Thoracic aorta (tissue), 2 donors: ENCODE measurements at regions not wholly inside any gene's neighbourhood (a gene's known extent, or its start where the extent isn't known, plus 50 kb on each side); places are given as distances from the start of the nearest gene placed in this dataset.
"Not testable (repeated sequence)": the region's sequence is repeated elsewhere in the genome, so short reads cannot be mapped to it uniquely, and the experiment has no call there.

Source experiments
- ATAC-seq: fragments of 150-250 bp; one replicate; pipeline ENCODE4 v1.8.0; 2017; ENCODE audit warnings: low read depth; ENCODE audit not compliant: insufficient number of reproducible peaks, low FRiP score
- DNase-seq: peaks from one replicate; pipeline ENCODE4 v3.0.0-alpha.2; 2020; ENCODE audit warnings: low spot score
- H3K27ac ChIP-seq, 2 donors: fragments of 200-600 bp; sonication (generic); 1 replicate in 1 of 2; 2 replicates in 1 of 2; pipeline ENCODE4 v1.5.1; 2016; ENCODE audit warnings: mild to moderate bottlenecking in 2 of 2, moderate library complexity in 2 of 2
- H3K27me3 ChIP-seq: fragments of 200-600 bp; sonication (generic); replicated peaks from 2 replicates; pipeline ENCODE4 v1.6.0; 2016; ENCODE audit warnings: mild to moderate bottlenecking; ENCODE audit not compliant: insufficient read depth
- H3K36me3 ChIP-seq: fragments of 200-600 bp; sonication (generic); one replicate; pipeline ENCODE4 v1.5.1; 2016
- H3K4me1 ChIP-seq, 2 donors: fragments of 200-600 bp; sonication (generic); 1 replicate in 1 of 2; 2 replicates in 1 of 2; pipeline versions ENCODE4 v1.5.1 to v1.6.0; 2016; ENCODE audit warnings: low read depth in 2 of 2, mild to moderate bottlenecking in 1 of 2; ENCODE audit not compliant: control insufficient read depth in 1 of 2
- H3K4me3 ChIP-seq: fragments of 200-600 bp; sonication (generic); 2 replicates; pipeline ENCODE4 v1.5.1; 2016; ENCODE audit warnings: mild to moderate bottlenecking
- H3K9me3 ChIP-seq: fragments of 200-600 bp; sonication (generic); 2 replicates; pipeline ENCODE4 v1.5.1; 2016
- TF ChIP-seq, protein P1 (sequence below): fragments of 200-600 bp; sonication (generic); IDR thresholded peaks from one replicate; pipeline ENCODE4 v1.5.1; 2019; ENCODE audit warnings: antibody characterized with exemption

DNA sequence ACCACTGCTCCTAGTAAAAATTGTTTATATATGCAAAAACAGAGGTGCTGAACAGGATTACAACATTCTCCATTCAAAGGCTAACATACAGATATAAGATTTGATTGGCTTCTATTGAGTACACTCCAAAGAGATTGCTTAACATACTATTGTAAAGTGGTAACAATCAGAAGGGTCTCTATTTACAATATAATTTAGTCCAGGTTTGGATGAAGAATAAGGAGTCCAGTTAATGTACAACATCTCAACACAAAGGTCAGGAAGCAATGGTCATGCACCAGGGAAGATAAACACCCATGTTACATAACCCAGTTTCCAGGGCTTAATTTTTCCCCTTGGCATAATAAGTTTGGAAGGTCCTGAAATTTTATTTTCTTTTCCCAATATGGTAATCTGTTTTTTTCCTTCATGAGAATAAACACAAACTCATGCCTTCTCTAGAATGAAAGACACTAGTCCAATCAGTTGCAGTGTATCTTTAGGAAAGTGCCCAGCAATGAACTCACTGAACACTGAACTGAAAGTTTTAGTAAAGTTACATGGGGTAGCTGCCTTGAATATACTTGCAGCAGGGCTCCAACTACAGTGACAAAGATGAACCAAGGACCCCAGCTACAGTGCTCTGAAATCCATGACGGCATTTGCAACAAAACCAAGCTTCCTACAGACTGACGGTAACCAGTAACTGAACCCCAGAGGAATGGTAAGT, 255.3 kb upstream of the GJE1 start:
- TF ChIP-seq, protein P1, sequence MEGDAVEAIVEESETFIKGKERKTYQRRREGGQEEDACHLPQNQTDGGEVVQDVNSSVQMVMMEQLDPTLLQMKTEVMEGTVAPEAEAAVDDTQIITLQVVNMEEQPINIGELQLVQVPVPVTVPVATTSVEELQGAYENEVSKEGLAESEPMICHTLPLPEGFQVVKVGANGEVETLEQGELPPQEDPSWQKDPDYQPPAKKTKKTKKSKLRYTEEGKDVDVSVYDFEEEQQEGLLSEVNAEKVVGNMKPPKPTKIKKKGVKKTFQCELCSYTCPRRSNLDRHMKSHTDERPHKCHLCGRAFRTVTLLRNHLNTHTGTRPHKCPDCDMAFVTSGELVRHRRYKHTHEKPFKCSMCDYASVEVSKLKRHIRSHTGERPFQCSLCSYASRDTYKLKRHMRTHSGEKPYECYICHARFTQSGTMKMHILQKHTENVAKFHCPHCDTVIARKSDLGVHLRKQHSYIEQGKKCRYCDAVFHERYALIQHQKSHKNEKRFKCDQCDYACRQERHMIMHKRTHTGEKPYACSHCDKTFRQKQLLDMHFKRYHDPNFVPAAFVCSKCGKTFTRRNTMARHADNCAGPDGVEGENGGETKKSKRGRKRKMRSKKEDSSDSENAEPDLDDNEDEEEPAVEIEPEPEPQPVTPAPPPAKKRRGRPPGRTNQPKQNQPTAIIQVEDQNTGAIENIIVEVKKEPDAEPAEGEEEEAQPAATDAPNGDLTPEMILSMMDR = no peak
- Histone ChIP-seq H3K27me3 (no peaks in the 10 kb centered on the region), H3K27ac (no peak overlapping the region), H3K4me3 (no peak overlapping the region), H3K36me3 (no peaks in the 10 kb centered on the region), H3K9me3 (no peaks in the 10 kb centered on the region), H3K4me1 (no peaks in the 10 kb centered on the region)
- no peak for DNase-seq
- ATAC-seq = no peak

DNA sequence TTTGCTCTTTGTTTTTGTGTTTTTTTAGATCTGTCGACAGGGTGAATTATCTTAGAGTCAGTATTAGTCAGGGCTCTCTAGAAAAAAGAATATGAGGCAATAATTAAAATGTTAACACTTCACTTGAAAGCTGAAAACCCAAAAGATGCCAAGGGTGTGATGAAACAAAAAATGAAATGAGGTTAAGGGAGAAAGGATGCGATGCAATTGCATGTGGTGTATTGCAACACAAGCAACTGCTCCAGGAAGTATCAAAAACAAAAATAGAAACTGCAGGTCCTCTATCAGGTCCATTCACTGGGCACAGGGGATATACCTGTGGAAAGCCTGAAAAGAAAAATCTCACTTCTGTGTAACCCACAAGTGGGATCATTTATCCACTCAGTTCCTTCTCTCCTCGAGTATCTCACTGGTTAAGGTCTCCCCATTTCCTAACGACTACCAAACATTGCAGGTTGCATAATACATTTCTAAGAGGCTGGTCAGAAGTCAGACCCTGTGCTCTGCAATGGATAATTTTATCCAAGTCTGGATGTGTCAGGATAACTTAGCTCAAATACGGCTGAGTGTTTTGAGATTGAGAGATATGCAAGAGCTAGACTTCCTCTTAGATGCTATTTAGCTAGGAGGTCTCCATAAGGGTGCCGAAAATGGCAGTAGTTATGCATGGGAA, 257.7 kb upstream of the GJE1 start:
- ATAC-seq (no peak), DNase-seq (no peak)
- Histone ChIP-seq H3K27me3 (no peaks in the 10 kb centered on the region), H3K36me3 (no peaks in the 10 kb centered on the region), H3K4me1 (no peaks in the 10 kb centered on the region), H3K9me3 (no peaks in the 10 kb centered on the region), H3K4me3 (no peak overlapping the region), H3K27ac (no peak overlapping the region)
- TF ChIP-seq, protein P1 = no peak

DNA sequence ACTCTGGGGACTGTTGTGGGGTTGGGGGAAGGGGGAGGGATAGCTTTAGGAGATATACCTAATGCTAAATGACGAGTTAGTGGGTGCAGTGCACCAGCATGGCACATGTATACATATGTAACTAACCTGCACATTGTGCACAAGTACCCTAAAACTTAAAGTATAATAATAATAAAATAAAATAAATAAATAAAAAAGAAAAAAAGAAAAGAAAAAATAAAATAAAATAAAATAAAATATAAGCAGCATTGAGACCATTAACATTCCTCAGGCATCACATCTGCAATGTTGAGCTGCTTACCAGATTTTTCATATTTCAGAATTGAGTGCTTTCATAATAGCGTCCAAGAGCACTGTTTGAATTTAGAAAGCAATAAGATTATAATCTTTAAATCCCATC, 263.2 kb upstream of the GJE1 start:
- not testable (repeated sequence) for DNase-seq, H3K4me3 ChIP-seq, H3K27me3 ChIP-seq, H3K27ac ChIP-seq, H3K9me3 ChIP-seq, H3K36me3 ChIP-seq, ATAC-seq
- H3K4me1 ChIP-seq = peaks cover 3 to 11% of the 10 kb centered on the region in 2 donors

DNA sequence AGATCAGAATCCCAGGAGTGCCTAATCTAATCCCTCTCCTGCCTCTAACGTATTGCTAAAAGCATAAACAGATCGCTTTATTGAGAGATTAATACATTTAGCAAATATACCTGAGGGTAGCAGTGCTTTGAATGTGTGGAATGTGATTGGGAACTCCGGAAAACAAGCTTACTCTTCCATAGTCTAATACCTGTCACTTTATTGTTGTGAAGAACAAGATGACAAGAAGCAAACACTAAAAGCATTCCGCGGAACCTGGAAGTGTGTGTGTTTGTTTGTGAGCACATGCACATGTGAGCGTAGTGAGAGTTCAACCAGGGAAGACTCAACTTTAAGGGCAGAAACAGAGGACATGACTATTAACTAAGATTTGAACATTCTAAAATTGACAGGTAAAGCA, 265.0 kb upstream of the GJE1 start:
- ATAC-seq = no peak
- no peaks in the 10 kb centered on the region for H3K9me3 ChIP-seq
- H3K4me1 ChIP-seq = peaks cover 3 to 11% of the 10 kb centered on the region in 2 donors
- H3K4me3 ChIP-seq = no peak overlapping the region
- H3K36me3 ChIP-seq = no peaks in the 10 kb centered on the region
- TF ChIP-seq, protein P1 = no peak
- no peak for DNase-seq
- no peaks in the 10 kb centered on the region for H3K27me3 ChIP-seq
- H3K27ac ChIP-seq = no peak overlapping the region

DNA sequence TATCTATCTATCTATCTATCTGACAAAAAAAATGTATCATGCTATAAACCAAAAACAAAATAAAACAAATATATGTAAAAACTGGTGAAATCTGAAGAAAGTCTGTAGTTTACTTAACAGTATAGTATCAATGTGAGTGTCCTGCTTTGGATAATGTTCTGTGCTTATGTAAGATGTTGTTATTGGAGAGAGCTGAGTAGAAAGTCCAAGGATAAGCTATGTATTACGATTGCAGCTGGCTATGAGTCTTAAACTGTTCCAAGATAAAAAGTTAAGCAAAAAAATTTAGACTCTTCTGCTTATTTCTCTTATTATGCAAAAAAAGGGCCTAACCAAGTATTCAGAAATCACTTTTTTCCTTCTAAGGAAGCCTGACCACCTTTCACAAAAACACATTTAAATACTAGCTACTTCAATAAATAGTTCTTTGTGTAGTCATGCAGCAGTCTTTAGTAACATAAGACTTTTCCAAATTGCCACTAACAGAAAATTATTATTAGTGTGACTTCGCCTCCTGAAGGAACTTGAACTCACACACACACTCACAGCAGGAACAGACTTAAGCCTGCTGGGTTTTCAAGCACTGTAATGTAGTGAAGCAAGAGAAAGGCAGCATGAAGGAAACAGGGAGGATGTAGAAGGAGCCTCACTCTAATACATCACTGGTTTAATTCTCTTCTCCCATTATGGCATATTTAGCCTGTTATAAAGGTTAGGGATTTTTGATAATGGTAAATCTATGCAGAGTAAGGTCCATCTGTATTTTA, 265.8 kb upstream of the GJE1 start:
- Histone ChIP-seq H3K36me3 (no peaks in the 10 kb centered on the region), H3K4me3 (no peak overlapping the region), H3K4me1 (peaks cover 3 to 11% of the 10 kb centered on the region in 2 donors), H3K9me3 (no peaks in the 10 kb centered on the region), H3K27me3 (no peaks in the 10 kb centered on the region), H3K27ac (no peak overlapping the region)
- TF ChIP-seq, protein P1 = no peak
- ATAC-seq = no peak
- no peak for DNase-seq
